H9 (cell line): ENCODE measurements at regions not wholly inside any gene's neighbourhood (a gene's known extent, or its start where the extent isn't known, plus 50 kb on each side); places are given as distances from the start of the nearest gene placed in this dataset.

Source experiments
- DNase-seq: peaks from one replicate; pipeline ENCODE4 v3.0.0-alpha.2; 2017
- H2AFZ ChIP-seq: one replicate; pipeline ENCODE4 v1.6.1; 2013; ENCODE audit warnings: mild to moderate bottlenecking, low read length, control low read depth, moderate library complexity
- H2AK5ac ChIP-seq: 2 replicates; pipeline ENCODE4 v1.6.1; 2013; ENCODE audit warnings: low read length, control low read depth, mixed read lengths; ENCODE audit not compliant: insufficient read length
- H2BK120ac ChIP-seq: one replicate; pipeline ENCODE4 v1.6.1; 2013; ENCODE audit warnings: low read depth, mild to moderate bottlenecking, low read length, control low read depth, inconsistent platforms; ENCODE audit not compliant: poor library complexity, severe bottlenecking
- H2BK12ac ChIP-seq: 2 replicates; pipeline ENCODE4 v1.6.1; 2013; ENCODE audit warnings: low read length, control low read depth, mixed read lengths, low read depth; ENCODE audit not compliant: insufficient read length
- H2BK15ac ChIP-seq: 2 replicates; pipeline ENCODE4 v1.6.1; 2013; ENCODE audit warnings: low read depth, low read length, control low read depth
- H2BK20ac ChIP-seq: one replicate; pipeline ENCODE4 v1.6.1; 2013; ENCODE audit warnings: low read depth, mild to moderate bottlenecking, low read length, control low read depth, inconsistent platforms; ENCODE audit not compliant: poor library complexity, severe bottlenecking
- H2BK5ac ChIP-seq: 2 replicates; pipeline ENCODE4 v1.6.1; 2013; ENCODE audit warnings: low read length, control low read depth, mixed read lengths; ENCODE audit not compliant: insufficient read length
- H3K14ac ChIP-seq: 2 replicates; pipeline ENCODE4 v1.6.1; 2013; ENCODE audit warnings: low read length, control low read depth; ENCODE audit not compliant: insufficient read depth
- H3K18ac ChIP-seq: 2 replicates; pipeline ENCODE4 v1.6.1; 2013; ENCODE audit warnings: low read depth, mild to moderate bottlenecking, mixed read lengths, low read length, control low read depth; ENCODE audit not compliant: insufficient read length
- H3K23ac ChIP-seq: 2 replicates; pipeline ENCODE4 v1.6.1; 2013; ENCODE audit warnings: low read length, control low read depth, mixed read lengths, low read depth; ENCODE audit not compliant: insufficient read length
- H3K23me2 ChIP-seq: 2 replicates; pipeline ENCODE4 v1.6.1; 2013; ENCODE audit warnings: low read depth, mild to moderate bottlenecking, mixed read lengths, low read length, control low read depth; ENCODE audit not compliant: insufficient read length, poor library complexity, severe bottlenecking
- H3K27ac ChIP-seq: 2 replicates; pipeline ENCODE4 v1.5.1; 2013; ENCODE audit warnings: low read length, control low read depth, mixed read lengths, low read depth; ENCODE audit not compliant: insufficient read length
- H3K27me3 ChIP-seq: 2 replicates; pipeline ENCODE4 v1.6.1; 2013; ENCODE audit warnings: low read length, control low read depth, inconsistent platforms; ENCODE audit not compliant: insufficient read depth
- H3K4ac ChIP-seq: 2 replicates; pipeline ENCODE4 v1.6.1; 2013; ENCODE audit warnings: low read depth, mild to moderate bottlenecking, control low read depth, inconsistent platforms, low read length, moderate library complexity
- H3K4me1 ChIP-seq: 2 replicates; pipeline ENCODE4 v1.6.1; 2013; ENCODE audit warnings: low read length, control low read depth, inconsistent platforms; ENCODE audit not compliant: insufficient read depth
- H3K4me2 ChIP-seq: 2 replicates; pipeline ENCODE4 v1.6.1; 2013; ENCODE audit warnings: low read length, control low read depth, mixed read lengths; ENCODE audit not compliant: insufficient read length, insufficient read depth
- H3K56ac ChIP-seq: 2 replicates; pipeline ENCODE4 v1.6.1; 2013; ENCODE audit warnings: low read depth, mild to moderate bottlenecking, mixed read lengths, low read length, control low read depth; ENCODE audit not compliant: insufficient read length
- H3K79me1 ChIP-seq: 2 replicates; pipeline ENCODE4 v1.6.1; 2013; ENCODE audit warnings: low read depth, mild to moderate bottlenecking, moderate library complexity, low read length, control low read depth, inconsistent platforms; ENCODE audit not compliant: insufficient read depth, poor library complexity, severe bottlenecking
- H3K79me2 ChIP-seq: 2 replicates; pipeline ENCODE4 v1.6.1; 2013; ENCODE audit warnings: low read length, control low read depth, inconsistent platforms; ENCODE audit not compliant: insufficient read depth
- H3K9ac ChIP-seq: 2 replicates; pipeline ENCODE4 v1.6.1; 2013; ENCODE audit warnings: low read length, control low read depth, mixed read lengths; ENCODE audit not compliant: insufficient read length; ENCODE audit errors: extremely low read depth
- H3K9me3 ChIP-seq: one replicate; pipeline ENCODE4 v1.6.1; 2013; ENCODE audit warnings: low read depth, low read length, inconsistent platforms; ENCODE audit not compliant: control insufficient read depth
- H3T11ph ChIP-seq: one replicate; pipeline ENCODE4 v1.6.1; 2013; ENCODE audit warnings: mild to moderate bottlenecking, low read length, control low read depth, inconsistent platforms
- H4K20me1 ChIP-seq: one replicate; pipeline ENCODE4 v1.6.1; 2013; ENCODE audit not compliant: control insufficient read depth, insufficient read length, insufficient read depth
- H4K5ac ChIP-seq: 2 replicates; pipeline ENCODE4 v1.6.1; 2013; ENCODE audit warnings: low read depth, mild to moderate bottlenecking, mixed read lengths, low read length, control low read depth; ENCODE audit not compliant: insufficient read length
- H4K8ac ChIP-seq: replicated peaks from 2 replicates; pipeline ENCODE4 v1.6.1; 2013; ENCODE audit warnings: low read length, control low read depth, mixed read lengths, low read depth; ENCODE audit not compliant: insufficient read length
- H4K91ac ChIP-seq: 2 replicates; pipeline ENCODE4 v1.6.1; 2013; ENCODE audit warnings: low read depth, mild to moderate bottlenecking, moderate library complexity, mixed read lengths, low read length, control low read depth; ENCODE audit not compliant: insufficient read length
- H3K27ac Mint-ChIP-seq, 3 experiments: 2 replicates in 2 of 3; 3 replicates in 1 of 3; pipeline ENCODE4 v1.8.0; 2020 to 2021; ENCODE audit warnings: mixed read lengths in 3 of 3, mild to moderate bottlenecking in 1 of 3, moderate library complexity in 1 of 3
- H3K27me3 Mint-ChIP-seq: 2 replicates; pipeline ENCODE4 v1.8.0; 2021; ENCODE audit warnings: low read depth, mild to moderate bottlenecking, moderate library complexity, mixed read lengths
- H3K36me3 Mint-ChIP-seq, 3 experiments: 2 replicates in 2 of 3; 3 replicates in 1 of 3; pipeline ENCODE4 v1.8.0; 2020 to 2021; ENCODE audit warnings: low read depth in 3 of 3, mixed read lengths in 3 of 3; ENCODE audit not compliant: insufficient read depth in 1 of 3
- H3K4me1 Mint-ChIP-seq, 2 experiments: 2 replicates each; pipeline ENCODE4 v1.8.0; 2020; ENCODE audit warnings: mixed read lengths in 2 of 2
- H3K4me3 Mint-ChIP-seq, 2 experiments: 2 replicates in 1 of 2; 3 replicates in 1 of 2; pipeline ENCODE4 v1.8.0; 2020 to 2021; ENCODE audit warnings: mild to moderate bottlenecking in 2 of 2, mixed read lengths in 2 of 2, moderate library complexity in 1 of 2
- H3K9me3 Mint-ChIP-seq, 2 experiments: 2 replicates in 1 of 2; 3 replicates in 1 of 2; pipeline ENCODE4 v1.8.0; 2020; ENCODE audit warnings: mild to moderate bottlenecking in 2 of 2, mixed read lengths in 2 of 2, moderate library complexity in 1 of 2
- CTCF ChIP-seq: fragments of 200-600 bp; sonication (generic); conservative IDR thresholded peaks from 3 replicates; pipeline ENCODE4 v1.8.0; 2021; ENCODE audit warnings: antibody characterized with exemption, mild to moderate bottlenecking

DNA sequence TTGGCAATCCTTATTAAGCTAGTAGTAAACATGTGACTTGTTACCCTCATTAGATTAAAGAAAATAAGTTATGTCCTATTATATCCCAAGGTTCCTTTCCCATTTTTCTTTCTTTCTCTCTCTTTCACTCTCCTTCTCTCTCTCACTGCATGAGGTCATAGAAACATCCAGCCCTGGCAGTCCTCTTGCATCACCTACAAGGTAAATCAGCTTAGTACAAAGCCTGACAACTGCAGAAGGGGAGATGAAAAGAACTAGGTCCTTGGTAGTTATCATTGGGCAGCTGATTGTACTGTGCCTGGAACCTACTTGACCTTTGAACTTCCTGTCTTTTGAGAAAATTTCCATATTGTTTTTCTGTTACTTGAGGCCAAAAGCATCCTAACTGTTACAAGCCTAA is 307.9 kb upstream of the SP8 start:
- Histone ChIP-seq H3K9ac (no peak overlapping the region), H3K79me1 (no peaks in the 10 kb centered on the region), H4K20me1 (no peaks in the 10 kb centered on the region), H2BK5ac (no peak overlapping the region), H2BK15ac (no peak overlapping the region), H2AFZ (no peak overlapping the region), H4K8ac (no peak overlapping the region), H3K56ac (no peak overlapping the region), H2BK20ac (no peak overlapping the region), H3K79me2 (no peaks in the 10 kb centered on the region), H3K4me2 (no peak overlapping the region), H3K23ac (no peak overlapping the region), H3K27ac (no peak overlapping the region), H3K9me3 (no peaks in the 10 kb centered on the region), H3K4me1 (no peaks in the 10 kb centered on the region), H2BK120ac (no peak overlapping the region), H3K18ac (no peak overlapping the region), H3K4ac (no peak overlapping the region), H4K91ac (no peak overlapping the region), H3K23me2 (no peaks in the 10 kb centered on the region), H2BK12ac (no peak overlapping the region), H3T11ph (no peak overlapping the region), H3K27me3 (no peaks in the 10 kb centered on the region), H3K14ac (no peak overlapping the region), H4K5ac (no peak overlapping the region), H2AK5ac (no peak overlapping the region)
- Mint-ChIP-seq H3K4me1 (peaks cover 6 to 8% of the 10 kb centered on the region in 2 experiments), H3K27me3 (no peaks in the 10 kb centered on the region), H3K36me3 (no peaks in the 10 kb centered on the region), H3K4me3 (no peak overlapping the region), H3K9me3 (no peaks in the 10 kb centered on the region; a peak in 1 of 5 replicates), H3K27ac (no peak overlapping the region)
- DNase-seq, result no peak
- TF ChIP-seq CTCF, result no peak
